Fibroblast of pulmonary artery (primary cell): ENCODE measurements at regions not wholly inside any gene's neighbourhood (a gene's known extent, or its start where the extent isn't known, plus 50 kb on each side); places are given as distances from the start of the nearest gene placed in this dataset.

Experiments
- DNase-seq: peaks from one replicate; pipeline ENCODE4 v3.0.0-alpha.2; 2010; ENCODE audit warnings: low read depth
- H3K4me3 ChIP-seq: replicated peaks from 2 replicates; pipeline ENCODE4 v1.5.1; 2011; ENCODE audit warnings: low read depth, mild to moderate bottlenecking, control low read depth, low read length, moderate library complexity
- TF ChIP-seq, protein P1 (sequence below): IDR thresholded peaks from 2 replicates; pipeline ENCODE4 v1.5.1; 2011; ENCODE audit warnings: mild to moderate bottlenecking, control low read depth, low read length, inconsistent platforms; ENCODE audit errors: missing control alignments

DNA sequence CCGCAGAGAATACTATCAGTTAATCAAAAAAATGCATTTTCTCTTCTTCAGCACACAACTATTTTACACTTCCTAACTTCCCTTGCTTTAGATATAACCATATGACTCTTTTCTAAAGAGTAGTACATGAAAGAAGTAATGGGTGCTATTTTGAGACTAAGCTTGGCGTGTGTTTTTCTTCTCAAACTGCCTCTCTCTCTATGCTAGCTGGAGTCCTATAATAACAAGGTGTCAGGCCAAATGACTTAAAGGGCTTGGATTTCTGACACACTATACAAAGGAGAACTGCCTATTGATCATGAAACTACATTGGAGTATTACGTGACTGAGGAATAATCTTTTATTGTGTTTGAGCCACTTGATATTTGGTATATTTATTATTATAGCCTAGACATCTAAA lies 1330.1 kb upstream of the SPRY2 start:
- H3K4me3 ChIP-seq = no peak overlapping the region
- no peak for DNase-seq
- TF ChIP-seq, protein P1, sequence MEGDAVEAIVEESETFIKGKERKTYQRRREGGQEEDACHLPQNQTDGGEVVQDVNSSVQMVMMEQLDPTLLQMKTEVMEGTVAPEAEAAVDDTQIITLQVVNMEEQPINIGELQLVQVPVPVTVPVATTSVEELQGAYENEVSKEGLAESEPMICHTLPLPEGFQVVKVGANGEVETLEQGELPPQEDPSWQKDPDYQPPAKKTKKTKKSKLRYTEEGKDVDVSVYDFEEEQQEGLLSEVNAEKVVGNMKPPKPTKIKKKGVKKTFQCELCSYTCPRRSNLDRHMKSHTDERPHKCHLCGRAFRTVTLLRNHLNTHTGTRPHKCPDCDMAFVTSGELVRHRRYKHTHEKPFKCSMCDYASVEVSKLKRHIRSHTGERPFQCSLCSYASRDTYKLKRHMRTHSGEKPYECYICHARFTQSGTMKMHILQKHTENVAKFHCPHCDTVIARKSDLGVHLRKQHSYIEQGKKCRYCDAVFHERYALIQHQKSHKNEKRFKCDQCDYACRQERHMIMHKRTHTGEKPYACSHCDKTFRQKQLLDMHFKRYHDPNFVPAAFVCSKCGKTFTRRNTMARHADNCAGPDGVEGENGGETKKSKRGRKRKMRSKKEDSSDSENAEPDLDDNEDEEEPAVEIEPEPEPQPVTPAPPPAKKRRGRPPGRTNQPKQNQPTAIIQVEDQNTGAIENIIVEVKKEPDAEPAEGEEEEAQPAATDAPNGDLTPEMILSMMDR = no peak

DNA sequence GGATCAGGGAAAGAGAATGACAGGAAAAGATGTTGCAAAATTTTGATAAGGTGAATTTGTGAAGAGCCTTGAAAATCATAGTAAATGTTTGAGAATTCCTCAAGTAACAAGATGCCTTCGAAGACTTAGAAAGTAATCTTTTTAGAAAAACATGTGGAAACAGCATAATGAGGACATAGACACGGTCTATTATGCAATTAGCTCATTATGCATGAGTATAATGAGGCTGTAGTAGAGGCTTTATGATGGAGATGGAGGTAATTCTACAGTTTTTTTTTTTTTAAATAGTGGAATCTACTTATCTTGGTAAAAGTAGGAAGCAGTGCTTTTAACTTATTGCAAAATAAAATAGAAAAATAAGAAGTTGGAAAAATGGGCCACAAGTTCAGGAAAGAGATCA lies 1329.1 kb upstream of the SPRY2 start:
- TF ChIP-seq, protein P1 = no peak
- H3K4me3 ChIP-seq = no peak overlapping the region
- DNase-seq = no peak

DNA sequence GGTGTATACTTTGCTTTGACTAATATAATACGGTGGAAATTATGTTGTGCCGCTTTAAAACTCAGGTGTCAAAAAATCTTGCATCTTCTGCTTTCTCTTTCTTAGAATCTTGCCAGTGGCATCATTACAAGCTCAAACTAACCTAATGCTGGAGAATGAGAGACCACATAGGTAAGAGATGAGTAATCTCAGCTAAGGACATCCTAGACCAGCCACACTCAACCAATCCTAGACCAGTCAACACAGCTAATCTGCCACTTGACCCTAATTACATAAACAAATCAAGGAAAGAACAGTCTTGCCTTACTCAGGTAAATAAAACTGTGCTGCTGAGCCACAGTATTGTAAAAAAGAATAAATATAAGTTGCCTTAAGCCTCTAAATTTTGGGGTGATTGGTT lies 1323.9 kb upstream of the SPRY2 start:
- DNase-seq = no peak
- TF ChIP-seq, protein P1 = no peak
- no peak overlapping the region for H3K4me3 ChIP-seq

DNA sequence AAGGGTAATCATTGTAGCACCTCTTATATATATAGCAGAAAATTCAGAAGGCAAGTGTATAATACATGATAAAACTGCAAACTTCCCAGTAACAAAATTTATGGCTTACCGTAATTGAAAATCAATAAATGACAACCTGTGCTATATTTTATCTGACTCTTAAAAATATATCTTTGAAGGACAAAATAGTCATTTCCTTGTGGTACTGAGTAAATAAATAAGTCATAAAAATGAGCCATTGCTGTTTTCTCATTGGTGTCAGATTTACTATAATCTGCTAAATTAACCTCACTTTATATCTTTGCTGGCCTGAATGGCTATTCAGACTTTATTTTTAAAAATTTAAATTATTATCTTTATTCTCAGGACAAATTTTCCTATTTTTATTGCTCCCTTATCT lies 1319.1 kb upstream of the SPRY2 start:
- no peak overlapping the region for H3K4me3 ChIP-seq
- TF ChIP-seq, protein P1 = no peak
- no peak for DNase-seq

DNA sequence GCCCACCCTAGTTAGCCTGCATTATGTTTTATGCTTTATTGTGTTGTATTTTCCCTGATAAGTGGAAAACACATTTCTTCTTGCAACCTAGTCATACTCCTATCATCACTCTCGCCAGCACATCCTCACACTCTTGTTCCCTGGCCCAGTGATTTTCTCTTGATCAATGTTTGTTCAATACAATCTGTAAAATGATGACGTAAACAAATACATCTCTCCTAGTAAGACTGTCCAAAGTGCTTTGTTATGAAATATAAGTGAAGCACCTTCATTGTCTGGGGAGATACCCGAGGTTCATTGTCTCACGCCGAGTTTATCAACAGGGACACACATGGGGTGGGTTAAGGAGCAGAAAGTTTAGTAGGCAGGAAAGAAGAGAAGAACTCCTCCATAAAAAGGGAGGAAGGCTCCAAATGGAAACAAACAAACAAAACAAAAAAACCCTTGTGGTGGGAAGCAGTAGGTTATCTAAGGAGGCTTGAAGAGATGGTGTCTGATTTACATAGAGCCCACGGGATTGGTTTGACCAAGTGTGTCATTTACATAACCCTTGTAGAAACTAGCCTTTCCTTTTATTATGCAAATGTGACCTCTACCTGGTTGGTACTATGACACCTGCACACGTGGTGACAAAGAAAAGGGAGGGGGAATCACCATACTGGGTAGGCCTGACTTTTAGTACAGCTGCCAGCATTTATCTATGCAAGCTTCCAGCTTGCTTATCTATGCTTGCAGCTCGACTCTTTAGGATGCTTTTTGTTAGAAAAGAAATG lies 1317.9 kb upstream of the SPRY2 start:
- no peak for DNase-seq
- no peak overlapping the region for H3K4me3 ChIP-seq
- TF ChIP-seq, protein P1 = no peak

DNA sequence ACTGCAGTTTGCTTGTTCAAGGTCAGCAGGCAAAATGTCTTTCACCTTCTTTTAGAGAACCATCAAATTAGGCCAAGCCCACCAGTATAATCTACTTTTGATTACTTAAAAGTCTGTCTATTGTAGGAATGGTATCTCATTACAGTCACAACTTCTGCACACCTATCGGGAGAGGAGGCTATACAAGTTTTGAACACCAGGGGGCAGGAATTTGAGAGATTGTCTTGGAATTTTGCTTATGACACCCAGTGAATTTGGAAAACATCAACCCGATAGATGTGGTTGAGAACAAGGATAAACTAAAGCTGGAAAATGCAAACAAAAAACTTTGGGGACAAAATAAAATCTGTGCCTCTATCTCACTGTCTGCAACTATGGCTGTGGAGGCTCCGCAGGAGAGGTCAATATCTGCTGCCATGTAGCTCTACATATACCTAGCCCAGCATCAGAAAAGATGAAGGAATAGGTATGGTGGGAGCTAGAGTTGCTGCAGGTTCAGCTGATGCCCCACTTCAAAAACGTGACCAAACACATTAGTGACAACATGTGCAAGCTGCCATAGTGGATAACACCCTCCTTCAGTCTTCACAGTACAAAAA lies 1299.2 kb upstream of the SPRY2 start:
- TF ChIP-seq, protein P1 = no peak
- no peak overlapping the region for H3K4me3 ChIP-seq
- no peak for DNase-seq

DNA sequence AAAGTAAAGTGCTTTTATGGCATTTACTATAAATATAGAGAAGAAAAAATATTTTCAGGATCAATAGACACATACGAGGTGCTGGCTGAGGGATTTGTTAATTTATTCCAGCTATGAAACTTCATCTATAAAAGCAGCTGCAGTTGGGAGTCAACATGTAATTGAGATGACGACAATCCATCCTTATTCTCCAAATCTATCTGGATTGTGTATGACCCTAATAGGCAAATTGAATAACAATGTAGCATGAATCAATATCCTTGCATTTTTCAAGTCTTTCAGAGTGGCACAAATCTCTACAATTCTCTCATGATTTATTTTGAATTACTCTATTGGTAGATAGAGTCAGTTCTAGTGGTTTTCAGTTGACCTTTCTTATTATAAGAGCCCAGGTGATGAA lies 1296.5 kb upstream of the SPRY2 start:
- no peak for DNase-seq
- TF ChIP-seq, protein P1 = no peak

More for the DNA sequence above, 1296.5 kb upstream of the SPRY2 start:
- H3K4me3 ChIP-seq = no peak overlapping the region
